NCI-H2196 (cell line): ENCODE measurements at regions not wholly inside any gene's neighbourhood (a gene's known extent, or its start where the extent isn't known, plus 50 kb on each side); places are given as distances from the start of the nearest gene placed in this dataset.
A peak's percentile ranks its signal among the peaks of the same experiment; 100 is the strongest.
"Not testable (repeated sequence)": the region's sequence is repeated elsewhere in the genome, so short reads cannot be mapped to it uniquely, and the experiment has no call there.

Source experiments
- DNase-seq: peaks from one replicate; lab custom pipeline; 2025; ENCODE audit not compliant: unreplicated experiment; lab: John Stamatoyannopoulos, UW

GRCh38 chr11:45754741-45755140 lies 50.2 kb upstream of the SLC35C1 start:
- no peak for DNase-seq

GRCh38 chr11:45754261-45754709 lies 50.7 kb upstream of the SLC35C1 start:
- DNase-seq: no peak

- no peak for DNase-seq
Measured at GRCh38 chr11:45752106-45752505, 52.8 kb upstream of the SLC35C1 start.

DNA sequence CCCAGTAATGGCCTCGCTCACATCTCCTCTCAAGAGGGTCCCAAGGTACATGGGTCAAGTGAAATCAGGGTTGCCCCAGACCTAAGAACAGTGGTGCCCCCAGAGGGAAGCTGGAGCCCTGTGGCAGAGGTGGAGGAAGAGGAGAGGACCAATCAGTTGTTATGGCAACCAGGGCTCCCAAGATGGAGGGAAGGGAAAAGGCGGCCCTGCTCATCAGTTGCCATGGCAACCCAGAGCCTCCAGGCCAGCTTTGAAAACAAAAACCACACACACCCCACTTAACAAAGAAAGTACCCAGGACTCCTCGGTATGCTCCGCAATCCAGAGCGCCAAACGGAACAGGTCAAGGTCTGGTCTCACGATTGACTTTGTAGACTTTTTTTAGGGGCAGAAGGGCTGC lies 53.5 kb upstream of the SLC35C1 start:
- DNase-seq: peak; percentile 26

DNA sequence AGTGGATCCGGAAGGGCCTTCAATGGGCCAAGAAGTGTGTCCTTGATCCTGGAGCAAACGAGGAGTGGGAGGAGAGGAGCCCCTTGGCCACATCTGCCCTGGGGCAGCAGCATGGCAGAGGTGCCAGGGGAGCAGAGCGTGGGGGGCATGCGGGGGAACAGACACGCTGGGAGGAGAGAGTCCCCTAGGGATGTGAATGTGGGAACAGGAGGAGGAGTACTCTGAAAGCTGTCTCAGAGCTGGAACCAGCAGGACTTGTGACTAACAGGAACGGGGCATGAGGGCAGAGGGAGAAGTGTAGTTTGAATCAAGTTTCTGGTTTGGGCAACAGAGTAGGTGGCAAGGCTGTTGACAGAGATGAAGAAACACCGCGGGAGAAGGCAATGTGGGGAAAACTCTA lies 54.5 kb upstream of the SLC35C1 start:
- DNase-seq: no peak

GRCh38 chr11:45748801-45749200 lies 56.1 kb upstream of the SLC35C1 start:
- DNase-seq: no peak

DNA sequence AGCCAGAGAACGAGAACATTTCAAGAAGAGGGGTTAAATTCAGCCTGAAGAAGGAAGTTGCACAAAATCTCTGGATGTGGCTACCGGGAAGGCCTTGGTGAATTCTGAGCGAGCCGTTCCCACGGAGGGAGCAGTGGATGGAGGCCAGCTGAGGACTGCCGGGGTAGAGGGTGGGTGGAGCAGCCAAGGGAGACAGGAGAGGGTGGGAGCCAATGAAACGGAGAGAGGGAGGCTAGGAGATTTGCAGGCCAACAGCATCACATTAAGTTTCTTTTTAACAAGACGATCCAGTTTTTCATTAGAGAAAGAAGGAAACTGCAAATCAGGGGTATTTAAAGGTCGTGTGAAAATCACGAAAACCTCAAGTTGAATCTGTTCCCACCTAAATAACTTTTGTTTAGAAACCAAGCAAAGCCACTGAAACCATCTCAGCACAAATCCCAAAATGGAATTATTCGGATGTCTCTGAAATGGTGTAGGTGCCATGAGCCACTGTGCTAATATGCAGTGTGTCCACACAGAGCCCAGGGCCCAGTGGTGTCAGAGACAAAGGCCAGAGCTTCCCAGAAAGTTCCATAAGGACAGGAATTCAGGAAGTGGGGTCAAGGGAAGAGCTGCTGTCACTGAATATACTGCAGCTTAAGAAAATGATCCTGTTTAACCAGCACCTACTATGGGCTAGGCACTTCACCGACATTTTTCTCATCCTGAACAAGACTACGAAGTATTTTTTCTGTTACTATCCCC lies 59.7 kb upstream of the SLC35C1 start:
- DNase-seq: no peak

DNA sequence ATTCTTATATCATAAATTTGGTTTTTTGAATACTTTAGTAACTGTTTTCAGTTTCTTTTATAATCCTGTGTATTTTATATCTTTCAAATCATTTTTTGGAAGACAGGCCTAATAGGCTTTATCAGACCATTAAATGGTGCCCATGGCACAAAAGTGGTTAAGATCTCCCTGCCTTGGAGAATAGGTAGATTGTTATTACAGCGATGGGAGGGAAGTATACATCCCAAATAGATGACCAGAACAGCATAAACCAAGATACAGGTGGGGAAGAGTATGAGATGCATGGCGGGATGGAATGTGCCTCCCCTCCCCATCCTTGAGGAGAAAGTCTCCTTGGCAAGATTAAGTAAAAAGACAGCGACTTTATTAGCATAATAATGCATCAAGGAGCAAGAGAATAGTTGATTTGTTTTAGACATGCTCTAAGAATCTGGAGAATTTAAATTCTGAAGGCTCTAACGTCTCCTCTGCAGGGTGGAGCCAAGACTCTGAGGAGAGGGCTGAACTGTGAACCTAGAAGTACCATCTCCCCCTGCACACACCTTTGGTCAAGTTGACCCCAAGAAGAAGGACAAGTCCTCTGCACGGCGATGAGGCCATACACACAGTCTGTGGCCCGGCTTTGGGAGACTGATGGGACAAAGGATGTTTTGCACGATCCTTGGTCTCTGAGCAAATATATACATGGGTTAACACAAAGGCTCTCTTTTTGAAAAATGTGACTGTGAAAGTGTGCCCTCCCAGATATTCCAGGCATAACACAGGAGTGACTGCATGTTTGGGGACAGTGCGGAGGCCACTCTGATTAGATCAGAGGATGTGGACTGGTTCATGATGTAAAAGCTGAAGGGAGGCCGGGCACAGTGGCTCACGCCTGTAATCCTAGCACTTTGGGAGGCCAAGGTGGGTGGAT lies 61.1 kb upstream of the SLC35C1 start:
- DNase-seq: no peak

DNA sequence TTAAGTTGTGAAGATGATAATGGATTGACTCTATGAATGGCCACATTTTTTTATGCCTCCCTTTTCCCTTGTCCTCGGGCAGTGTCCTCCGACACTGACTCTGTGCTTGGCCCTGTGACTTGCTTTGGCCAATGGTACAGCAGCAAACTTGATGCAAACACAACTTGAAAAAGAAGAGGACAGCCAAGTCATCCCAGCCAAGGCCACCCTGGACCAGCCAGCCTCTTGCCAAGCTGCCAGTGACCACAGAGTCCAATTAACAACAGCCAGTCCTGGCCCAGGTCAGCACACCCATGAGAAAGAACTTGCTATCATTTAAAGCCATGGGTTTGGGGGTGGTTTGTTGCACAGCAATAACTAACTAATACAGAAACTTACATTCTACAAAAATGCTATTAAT lies 63.4 kb upstream of the SLC35C1 start:
- no peak for DNase-seq

GRCh38 chr11:45741032-45741431 lies 63.9 kb upstream of the SLC35C1 start:
- no peak for DNase-seq

DNA sequence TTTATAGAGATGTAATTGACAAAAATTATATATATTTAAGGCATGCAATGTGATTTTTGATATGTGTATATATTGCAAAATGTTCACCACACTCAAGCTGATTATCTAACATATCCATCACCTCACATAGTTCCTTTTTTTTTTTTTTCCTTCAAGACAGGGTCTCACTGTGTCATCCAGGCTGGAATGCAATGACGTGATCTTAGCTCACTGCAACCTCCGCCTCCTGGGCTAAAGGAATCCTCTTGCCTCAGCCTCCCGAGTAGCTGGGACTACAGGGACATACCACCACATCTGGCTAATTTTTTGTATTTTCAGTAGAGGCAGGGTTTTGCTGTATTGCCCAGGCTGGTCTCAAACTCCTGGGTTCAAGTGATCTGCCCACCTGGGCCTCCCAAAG lies 65.1 kb upstream of the SLC35C1 start:
- no peak for DNase-seq

GRCh38 chr11:45739071-45739470 lies 65.9 kb upstream of the SLC35C1 start:
- DNase-seq: not testable (repeated sequence)

DNA sequence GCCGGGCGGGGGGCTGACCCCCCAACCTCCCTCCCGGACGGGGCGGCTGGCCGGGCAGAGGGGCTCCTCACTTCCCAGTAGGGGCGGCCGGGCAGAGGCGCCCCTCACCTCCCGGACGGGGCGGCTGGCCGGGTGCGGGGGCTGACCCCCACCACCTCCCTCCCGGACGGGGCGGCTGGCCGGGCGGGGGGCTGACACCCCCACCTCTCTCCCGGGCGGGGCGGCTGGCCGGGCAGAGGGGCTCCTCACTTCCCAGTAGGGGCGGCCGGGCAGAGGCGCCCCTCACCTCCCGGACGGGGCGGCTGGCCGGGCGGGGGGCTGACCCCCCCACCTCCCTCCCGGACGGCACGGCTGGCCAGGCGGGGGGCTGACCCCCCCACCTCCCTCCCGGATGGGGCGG lies 66.8 kb upstream of the SLC35C1 start:
- DNase-seq: not testable (repeated sequence)

DNA sequence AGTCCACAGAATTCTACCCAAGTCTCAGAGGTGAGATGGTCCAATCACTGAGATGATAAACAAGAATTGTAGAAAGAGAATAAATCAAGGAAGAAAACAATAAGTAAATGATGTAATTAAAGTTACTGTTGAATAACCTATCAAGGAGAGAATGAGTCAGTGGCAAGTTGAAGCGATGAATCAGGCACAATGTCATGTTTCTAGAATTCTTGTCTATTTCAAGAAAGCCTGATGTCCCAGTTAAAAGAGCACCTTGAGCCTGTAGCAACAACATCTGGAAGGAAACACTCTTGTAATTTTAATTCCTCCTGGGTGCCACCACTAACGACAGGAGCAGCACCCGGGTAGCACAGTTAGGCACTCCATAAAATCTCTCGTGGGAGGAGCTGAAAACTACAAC lies 67.9 kb upstream of the SLC35C1 start:
- no peak for DNase-seq

GRCh38 chr11:45736424-45736823 lies 68.5 kb upstream of the SLC35C1 start:
- DNase-seq: no peak

DNA sequence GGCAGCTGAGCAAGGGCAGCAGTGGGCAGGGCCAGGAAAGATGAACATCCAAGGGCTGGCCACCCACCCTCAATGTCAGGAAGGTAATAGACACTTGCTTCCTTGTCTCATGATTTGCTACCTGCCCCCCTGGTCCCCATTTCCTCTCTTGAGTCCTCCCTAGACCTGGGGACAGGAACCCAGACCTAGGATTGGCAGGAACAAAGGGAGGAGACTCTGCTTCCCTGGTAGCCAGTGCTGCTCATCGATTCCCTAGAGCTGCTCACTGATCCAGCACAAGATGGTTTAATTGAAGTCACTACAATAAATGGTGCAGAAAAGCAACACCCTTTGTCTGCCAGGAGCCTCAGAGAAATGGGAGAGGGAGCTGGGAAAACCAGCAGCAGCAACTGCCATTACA lies 67.8 kb upstream of the CHST1 start:
- no peak for DNase-seq

DNA sequence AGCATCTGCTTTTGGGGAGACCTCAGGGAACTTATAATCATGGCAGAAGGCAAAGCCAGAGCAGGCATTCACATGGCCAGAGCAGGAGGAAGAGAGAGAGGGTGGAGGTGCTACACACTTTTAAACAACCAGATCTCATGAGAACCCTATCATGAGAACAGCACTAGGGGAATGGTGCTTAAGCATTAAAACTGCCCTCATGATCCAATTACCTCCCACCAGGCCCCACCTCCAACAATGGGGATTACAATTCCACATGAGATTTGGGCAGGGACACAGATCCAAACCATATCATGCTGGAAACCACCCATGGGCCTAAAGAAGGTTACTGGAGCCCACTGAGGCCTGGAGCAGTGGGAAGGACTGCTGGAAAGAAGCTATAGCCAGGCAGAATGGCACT lies 66.9 kb upstream of the CHST1 start:
- no peak for DNase-seq

GRCh38 chr11:45731171-45731570 lies 65.7 kb upstream of the CHST1 start:
- not testable (repeated sequence) for DNase-seq

DNA sequence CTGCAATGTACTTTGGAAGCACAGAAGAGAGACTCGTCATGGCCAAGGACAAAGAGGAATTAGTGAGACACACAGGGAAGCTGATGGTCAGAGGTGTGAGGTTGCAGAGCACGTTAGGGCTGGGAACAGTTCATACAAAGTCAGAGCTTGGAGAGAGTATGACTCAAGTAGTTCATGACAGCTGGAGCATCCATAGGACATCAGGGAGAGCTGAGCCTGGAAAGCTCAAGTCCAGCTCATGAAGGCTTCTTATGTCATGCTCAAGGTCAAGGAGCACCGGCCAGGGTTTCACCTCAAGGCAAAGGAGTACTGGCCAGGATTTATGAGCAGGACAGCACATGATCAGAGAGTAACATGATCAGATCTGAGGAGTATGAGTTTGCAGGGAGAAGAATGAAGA lies 64.6 kb upstream of the CHST1 start:
- DNase-seq: no peak

GRCh38 chr11:45726493-45727054 lies 61.2 kb upstream of the CHST1 start:
- DNase-seq: no peak

DNA sequence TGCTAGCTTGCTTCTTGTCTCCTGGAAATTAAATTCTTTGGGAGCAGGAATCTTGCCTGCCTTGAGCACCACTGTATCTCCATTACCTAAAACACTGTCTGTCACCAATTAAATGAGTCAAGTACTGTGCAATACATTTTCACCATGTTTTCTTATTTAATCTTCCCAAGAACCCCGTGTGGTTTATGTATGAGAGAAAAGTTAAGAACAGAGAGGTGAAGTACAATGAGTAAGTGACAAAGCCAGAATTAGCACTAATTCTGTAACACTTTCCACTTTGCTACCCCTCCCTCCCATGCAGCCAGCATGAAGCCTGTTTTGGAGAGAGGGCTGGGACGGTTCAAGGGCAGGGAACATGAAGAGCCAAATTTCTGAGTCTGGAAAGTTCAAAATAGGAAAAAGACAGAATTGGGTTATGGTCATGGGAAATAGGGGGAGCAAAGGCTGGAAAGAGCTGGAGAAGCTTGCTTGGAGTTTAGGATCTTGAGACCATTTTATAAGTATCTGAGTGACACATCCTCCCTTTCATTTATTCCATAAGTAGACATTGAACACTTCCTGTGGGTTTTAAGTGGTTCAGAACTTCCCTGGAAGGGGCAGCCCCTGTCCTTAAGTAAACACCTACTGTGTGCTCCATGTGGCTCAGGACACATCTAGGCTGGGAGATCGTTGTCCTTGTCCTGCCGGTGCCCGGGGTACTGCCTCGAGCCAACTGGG lies 60.5 kb upstream of the CHST1 start:
- DNase-seq: no peak
